Adipocyte (in vitro differentiated cells): ENCODE measurements at regions not wholly inside any gene's neighbourhood (a gene's known extent, or its start where the extent isn't known, plus 50 kb on each side); places are given as distances from the start of the nearest gene placed in this dataset.

ENCODE experiments used
- DNase-seq: peaks from one replicate; pipeline ENCODE4 v3.0.0-alpha.2; 2015; ENCODE audit warnings: low read depth
- H3K27me3 ChIP-seq: replicated peaks from 2 replicates; pipeline ENCODE4 v1.7.0; 2013; ENCODE audit warnings: mild to moderate bottlenecking, low read length, moderate library complexity; ENCODE audit not compliant: control insufficient read depth, insufficient read depth
- H3K36me3 ChIP-seq: 2 replicates; pipeline ENCODE4 v1.7.0; 2013; ENCODE audit warnings: low read length, mild to moderate bottlenecking, moderate library complexity; ENCODE audit not compliant: control insufficient read depth, insufficient read depth, severe bottlenecking
- H3K4me1 ChIP-seq: 2 replicates; pipeline ENCODE4 v1.7.0; 2013; ENCODE audit warnings: mild to moderate bottlenecking, low read length, moderate library complexity; ENCODE audit not compliant: control insufficient read depth, insufficient read depth
- H3K4me3 ChIP-seq: 2 replicates; pipeline ENCODE4 v1.7.0; 2013; ENCODE audit warnings: mild to moderate bottlenecking, low read length, moderate library complexity
- H3K9ac ChIP-seq: 2 replicates; pipeline ENCODE4 v1.7.0; 2013; ENCODE audit warnings: mild to moderate bottlenecking, low read length, moderate library complexity
- H3K9me3 ChIP-seq: 2 replicates; pipeline ENCODE4 v1.7.0; 2013; ENCODE audit warnings: mild to moderate bottlenecking, low read length, moderate library complexity; ENCODE audit not compliant: control insufficient read depth

DNA sequence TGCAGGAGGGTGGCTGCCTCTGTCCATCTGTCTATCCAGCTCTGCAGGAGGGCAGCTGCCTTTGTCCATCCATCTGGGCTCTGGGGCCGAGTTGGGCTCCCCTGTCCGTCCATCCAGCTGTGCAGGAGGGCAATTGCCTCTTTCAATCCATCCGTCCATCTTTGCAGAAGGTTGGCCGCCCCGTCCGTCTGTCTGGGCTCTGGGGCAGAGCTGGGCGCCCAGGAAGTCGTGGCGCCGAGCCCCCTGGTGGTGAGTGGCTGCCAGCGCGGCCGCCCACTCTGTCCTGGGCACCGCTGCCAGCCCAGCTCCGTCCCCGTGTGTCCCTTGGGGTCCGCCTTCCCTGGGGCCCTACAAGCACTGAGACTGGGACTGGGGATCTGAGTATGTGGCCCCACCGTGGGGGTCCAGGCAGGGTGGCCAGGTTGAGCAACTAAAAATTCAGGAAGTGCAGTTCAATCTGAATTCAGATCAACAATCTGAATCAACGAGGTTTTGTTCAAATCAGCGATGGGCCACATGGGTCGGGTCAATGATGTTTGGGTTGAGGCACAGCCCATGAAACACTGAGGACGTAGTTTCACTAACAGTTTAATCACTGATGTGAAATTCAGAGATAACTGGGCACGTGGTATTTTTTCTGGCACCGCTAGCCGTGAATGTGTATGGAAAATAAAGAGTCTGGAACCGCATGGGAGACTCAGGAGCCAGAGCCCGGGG, 99.1 kb upstream of the ACTRT2 start:
- no peaks in the 10 kb centered on the region for H3K9me3 ChIP-seq

DNA sequence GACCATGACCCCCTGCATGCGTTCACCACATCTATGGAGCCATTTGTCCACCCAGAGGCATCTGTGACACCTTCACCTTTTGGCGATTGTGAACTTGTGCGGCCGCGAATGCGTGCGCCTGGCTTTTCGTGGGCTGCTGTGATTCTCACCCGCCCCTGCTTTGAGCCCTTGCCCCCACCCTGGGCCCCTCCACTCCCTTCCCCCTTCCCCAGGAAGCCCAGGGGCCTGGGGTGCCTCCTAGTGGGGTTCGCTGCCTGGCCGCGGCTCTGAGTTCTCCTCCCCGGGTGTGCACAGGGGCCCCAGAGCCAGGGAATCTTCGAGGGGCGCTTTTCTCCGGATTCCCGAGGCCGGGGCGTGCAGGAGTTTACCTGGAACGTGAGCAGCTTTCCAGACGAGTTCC, 97.9 kb upstream of the ACTRT2 start:
- Histone ChIP-seq H3K27me3 (peaks cover 27% of the 10 kb centered on the region), H3K9ac (no peak overlapping the region), H3K4me3 (no peak overlapping the region), H3K36me3 (no peaks in the 10 kb centered on the region), H3K9me3 (no peaks in the 10 kb centered on the region), H3K4me1 (no peaks in the 10 kb centered on the region)
- DNase-seq = no peak

More for the DNA sequence above, 99.1 kb upstream of the ACTRT2 start:
- Histone ChIP-seq H3K9ac (no peak overlapping the region), H3K27me3 (peaks cover 18% of the 10 kb centered on the region), H3K4me1 (no peaks in the 10 kb centered on the region), H3K36me3 (no peaks in the 10 kb centered on the region), H3K4me3 (no peak overlapping the region)
- DNase-seq = no peak

DNA sequence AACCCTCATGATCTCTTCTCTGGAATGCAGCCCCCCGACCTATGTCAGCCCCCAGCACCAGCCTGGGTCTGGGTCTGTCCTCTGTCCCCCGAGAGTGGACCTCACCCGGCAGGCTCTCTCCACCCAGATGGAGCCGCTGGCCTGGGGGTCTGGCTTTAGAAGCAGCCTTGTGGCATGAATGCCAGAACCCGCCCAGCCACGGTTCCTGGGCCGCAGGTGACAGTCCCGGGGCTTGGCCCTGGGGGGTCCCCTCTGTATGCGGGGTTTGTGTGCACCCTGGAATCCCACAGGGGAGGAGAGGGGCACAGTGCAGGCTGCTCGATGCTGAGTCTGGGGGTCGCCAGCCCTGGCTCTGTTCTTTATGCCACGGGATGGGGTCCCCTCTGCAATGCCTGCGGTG, 96.0 kb upstream of the ACTRT2 start:
- no peaks in the 10 kb centered on the region for H3K4me1 ChIP-seq
- peaks cover 37% of the 10 kb centered on the region for H3K27me3 ChIP-seq
- no peak overlapping the region for H3K9ac ChIP-seq
- H3K36me3 ChIP-seq = no peaks in the 10 kb centered on the region
- DNase-seq = no peak
- H3K4me3 ChIP-seq = no peak overlapping the region
- H3K9me3 ChIP-seq = peaks cover 4% of the 10 kb centered on the region

DNA sequence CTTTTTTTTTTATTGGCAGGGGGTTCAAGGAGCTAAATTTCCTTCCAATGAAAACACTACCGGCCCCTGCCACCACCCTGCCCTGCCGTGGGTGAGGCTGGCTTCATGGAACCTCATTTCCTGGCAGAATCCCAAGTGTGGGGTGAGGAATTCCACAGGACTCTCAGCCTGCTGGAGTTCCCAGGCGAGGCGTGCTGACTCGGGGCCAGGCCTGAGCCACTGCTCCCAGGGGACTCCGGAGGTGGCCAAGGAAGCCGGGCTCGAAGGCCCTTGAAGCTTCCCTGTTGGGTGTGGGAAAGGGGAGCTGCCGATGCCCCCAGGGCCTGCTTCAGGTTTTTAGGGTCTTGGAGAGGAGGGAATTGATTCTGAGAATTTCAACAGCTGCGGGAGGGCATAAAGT, 95.3 kb upstream of the ACTRT2 start:
- no peaks in the 10 kb centered on the region for H3K36me3 ChIP-seq
- peaks cover 33% of the 10 kb centered on the region for H3K27me3 ChIP-seq
- no peak overlapping the region for H3K9ac ChIP-seq
- no peaks in the 10 kb centered on the region for H3K4me1 ChIP-seq
- peaks cover 4% of the 10 kb centered on the region for H3K9me3 ChIP-seq
- DNase-seq = peak; percentile 0
- no peak overlapping the region for H3K4me3 ChIP-seq

DNA sequence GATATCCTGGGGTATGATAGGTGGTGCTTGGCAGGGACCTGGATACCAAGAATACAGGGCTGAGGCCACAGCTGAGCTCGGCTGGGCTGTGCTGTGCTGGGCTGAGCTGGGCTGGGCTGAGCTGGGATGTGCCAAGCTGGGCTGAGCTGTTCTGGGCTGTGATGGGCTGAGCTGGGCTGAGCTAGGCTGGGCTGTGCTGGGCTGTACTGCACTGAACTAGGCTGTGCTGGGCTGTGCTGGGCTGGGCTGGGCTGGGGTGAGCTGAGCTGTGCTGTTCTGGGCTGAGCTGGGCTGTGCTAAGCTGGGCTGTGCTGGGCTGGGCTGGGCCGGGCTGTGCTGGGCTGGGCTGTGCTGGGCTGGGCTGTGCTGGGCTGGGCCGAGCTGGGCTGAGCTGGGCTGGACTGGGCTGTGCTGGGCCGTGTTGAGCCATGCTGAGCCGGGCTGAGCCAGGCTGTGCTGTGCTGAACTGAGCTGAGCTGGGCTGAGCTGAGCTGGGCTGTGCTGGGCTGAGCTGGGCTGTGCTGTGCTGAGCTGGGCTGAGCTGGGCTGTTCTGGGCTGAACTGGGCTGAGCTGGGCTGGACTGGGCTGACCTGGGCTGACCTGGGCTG, 94.7 kb upstream of the ACTRT2 start:
- Histone ChIP-seq H3K9me3 (peaks cover 4% of the 10 kb centered on the region), H3K4me1 (no peaks in the 10 kb centered on the region), H3K9ac (no peak overlapping the region), H3K27me3 (peaks cover 33% of the 10 kb centered on the region), H3K36me3 (no peaks in the 10 kb centered on the region), H3K4me3 (no peak overlapping the region)
- no peak for DNase-seq

DNA sequence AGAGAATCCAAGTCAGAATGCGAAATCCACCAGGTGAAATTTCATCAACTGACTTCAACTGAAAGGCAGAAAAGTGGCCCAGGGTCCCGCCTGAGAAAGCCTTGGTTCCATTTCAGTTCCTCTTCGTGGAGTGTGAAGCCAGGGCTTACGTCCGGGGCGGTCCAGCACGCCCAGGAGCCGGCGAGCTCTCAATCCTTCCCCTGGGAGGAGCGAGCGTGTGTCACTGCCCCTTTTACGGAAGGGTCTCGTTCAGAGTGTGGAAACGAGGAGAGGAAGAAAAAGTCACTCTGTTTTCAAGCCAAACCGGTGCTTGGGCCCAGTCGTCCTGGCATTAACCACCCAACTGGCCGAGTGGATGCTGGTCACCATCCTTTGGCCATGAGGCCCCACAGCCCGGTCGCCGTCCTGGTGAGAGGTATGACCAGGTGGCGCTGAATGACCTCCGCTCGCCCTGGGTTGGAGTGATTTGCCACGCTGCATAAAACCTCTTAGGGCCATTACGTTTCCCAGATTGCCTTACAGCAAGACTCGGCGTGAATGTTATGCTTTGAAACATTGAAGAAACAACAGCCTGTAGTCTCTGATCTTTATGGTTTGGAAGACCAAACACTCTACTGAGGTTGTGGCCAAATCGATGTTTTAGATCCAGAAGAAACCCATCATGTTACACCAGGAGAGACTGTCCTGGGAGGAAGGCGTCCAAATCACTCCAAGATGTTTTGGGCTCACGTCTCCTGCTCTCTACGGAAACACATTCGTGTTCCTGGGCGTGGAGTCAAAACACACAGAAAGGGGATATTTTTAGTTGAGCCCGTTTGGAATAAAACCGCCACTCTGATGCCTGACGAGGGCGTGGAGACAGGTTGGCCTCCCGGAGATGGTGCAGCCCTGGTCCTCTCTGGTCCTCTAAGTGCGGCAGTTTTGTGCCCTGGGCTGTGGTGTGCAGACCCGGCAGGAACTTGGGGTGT, 93.6 kb upstream of the ACTRT2 start:
- Histone ChIP-seq H3K36me3 (no peaks in the 10 kb centered on the region), H3K4me1 (no peaks in the 10 kb centered on the region), H3K4me3 (no peak overlapping the region), H3K27me3 (peaks cover 37% of the 10 kb centered on the region), H3K9ac (no peak overlapping the region), H3K9me3 (peaks cover 4% of the 10 kb centered on the region)
- no peak for DNase-seq

DNA sequence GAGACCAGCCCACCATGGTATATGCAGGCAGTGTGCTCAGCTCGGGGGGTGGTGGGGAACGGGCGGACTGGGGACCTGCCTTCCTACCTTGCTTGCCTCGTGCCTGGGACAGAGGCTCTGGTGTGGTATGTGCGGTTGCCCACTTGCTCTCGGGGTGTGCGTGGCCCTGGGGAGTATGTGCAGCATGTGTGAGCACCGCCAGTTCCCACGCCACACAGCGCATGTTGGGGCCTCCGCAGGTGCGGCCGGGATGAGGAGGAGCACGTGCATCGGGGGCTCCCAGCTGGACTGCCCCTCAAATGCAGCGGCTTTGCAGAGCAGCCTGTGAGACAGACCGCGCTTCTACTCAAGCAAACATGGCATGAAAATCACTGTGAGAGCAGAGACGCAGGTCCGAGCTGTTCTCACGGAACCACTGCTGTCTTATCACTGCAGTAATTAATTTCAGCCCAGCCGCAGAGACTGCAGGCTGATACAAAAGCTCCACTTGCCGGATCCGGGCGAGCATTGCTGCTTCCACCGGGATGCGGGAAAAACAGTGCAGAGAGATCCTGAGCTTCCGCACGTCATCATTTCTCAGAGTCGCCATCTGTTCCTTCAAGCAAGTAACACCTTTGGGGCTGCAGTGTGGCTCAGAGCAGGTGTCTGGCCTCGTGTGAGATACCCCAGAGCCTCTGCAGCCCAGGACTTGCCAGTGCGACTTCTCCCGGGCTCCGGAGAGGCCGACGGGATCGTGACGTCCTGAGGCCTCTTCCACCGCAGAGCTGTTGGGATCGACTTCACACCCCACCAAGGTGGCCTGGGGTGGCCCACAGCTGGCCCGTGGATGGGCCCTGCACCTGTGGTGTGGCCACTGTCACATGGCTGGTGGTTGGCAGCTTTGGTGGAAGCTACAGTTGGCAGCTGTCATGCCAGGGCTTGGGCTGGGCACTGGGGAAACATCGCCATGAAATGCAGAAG, 92.6 kb upstream of the ACTRT2 start:
- Histone ChIP-seq H3K36me3 (no peaks in the 10 kb centered on the region), H3K27me3 (peaks cover 37% of the 10 kb centered on the region), H3K9me3 (peaks cover 4% of the 10 kb centered on the region), H3K4me3 (no peak overlapping the region), H3K9ac (no peak overlapping the region), H3K4me1 (no peaks in the 10 kb centered on the region)
- DNase-seq = no peak

DNA sequence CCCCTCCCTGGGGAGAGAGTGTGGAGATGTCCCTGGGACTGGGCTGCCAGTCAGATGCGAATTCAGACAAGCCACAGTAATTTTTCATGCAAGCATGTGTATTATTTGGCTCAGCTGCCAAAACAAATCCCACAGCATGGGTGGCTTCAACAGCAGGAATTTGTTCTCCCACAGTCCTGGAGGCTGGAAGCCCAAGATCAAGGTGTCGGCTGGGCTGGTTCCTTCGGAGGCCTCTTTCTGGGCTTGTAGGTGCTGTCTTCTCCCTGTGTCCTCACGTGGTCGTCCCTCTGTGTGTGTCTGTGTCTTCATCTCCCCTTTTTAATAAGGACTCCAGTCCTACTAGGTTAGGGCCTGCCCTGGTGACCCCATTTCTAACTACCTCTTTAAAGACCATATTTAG, 91.9 kb upstream of the ACTRT2 start:
- Histone ChIP-seq H3K27me3 (peaks cover 37% of the 10 kb centered on the region), H3K9me3 (peaks cover 4% of the 10 kb centered on the region), H3K4me1 (no peaks in the 10 kb centered on the region), H3K36me3 (no peaks in the 10 kb centered on the region), H3K4me3 (no peak overlapping the region), H3K9ac (no peak overlapping the region)
- no peak for DNase-seq

DNA sequence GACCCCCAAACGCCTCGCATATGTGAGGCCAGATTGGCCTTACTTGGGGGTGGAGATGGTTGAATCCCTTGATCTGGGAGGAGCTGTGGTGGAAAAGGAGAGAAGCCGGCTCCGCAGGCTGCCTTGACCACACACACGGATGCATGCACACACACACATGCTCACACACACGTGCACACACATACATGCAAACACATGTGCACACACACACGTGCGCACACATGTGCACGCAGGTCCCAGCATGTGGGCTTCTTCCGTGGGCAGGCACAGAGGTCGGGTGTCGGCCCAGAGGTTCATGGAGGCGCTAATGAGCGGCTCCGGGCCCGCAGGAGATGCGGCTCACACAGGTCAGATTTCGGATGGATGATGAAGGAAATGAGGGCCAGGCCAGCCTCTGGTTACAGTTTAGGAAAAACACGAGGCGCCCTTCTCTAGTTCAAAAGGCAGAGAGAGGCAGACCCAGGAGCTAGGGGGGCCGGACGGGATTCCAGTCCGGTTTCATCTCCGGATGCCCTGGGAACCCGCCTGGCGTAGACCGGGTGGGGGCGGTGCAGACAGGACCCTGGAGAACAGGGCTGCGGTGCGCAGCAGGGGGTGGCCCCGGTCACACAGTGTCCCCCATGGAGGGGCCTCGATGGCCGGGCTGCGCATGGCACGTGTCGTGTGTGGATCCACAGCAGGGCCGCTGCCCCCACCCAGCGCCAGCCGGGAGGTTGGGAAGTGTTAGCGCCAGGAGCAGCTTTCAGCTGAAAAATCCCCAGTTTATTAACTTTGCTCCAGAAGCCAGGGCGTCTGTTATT, 91.1 kb upstream of the ACTRT2 start:
- H3K9me3 ChIP-seq = peaks cover 4% of the 10 kb centered on the region
- DNase-seq = no peak
- H3K27me3 ChIP-seq = peaks cover 37% of the 10 kb centered on the region
- no peaks in the 10 kb centered on the region for H3K36me3 ChIP-seq
- H3K9ac ChIP-seq = no peak overlapping the region
- no peak overlapping the region for H3K4me3 ChIP-seq
- H3K4me1 ChIP-seq = no peaks in the 10 kb centered on the region
